HFFc6 (cell line): ENCODE measurements at regions not wholly inside any gene's neighbourhood (a gene's known extent, or its start where the extent isn't known, plus 50 kb on each side); places are given as distances from the start of the nearest gene placed in this dataset.
"Not testable (repeated sequence)": the region's sequence is repeated elsewhere in the genome, so short reads cannot be mapped to it uniquely, and the experiment has no call there.

ENCODE experiments used
- DNase-seq: peaks from one replicate; pipeline ENCODE4 v3.0.0-alpha.2; 2018
- H3K27ac Mint-ChIP-seq: 2 replicates; pipeline ENCODE4 v1.8.0; 2020; ENCODE audit warnings: mild to moderate bottlenecking, mixed read lengths
- H3K27me3 Mint-ChIP-seq: 2 replicates; pipeline ENCODE4 v1.8.0; 2021; ENCODE audit warnings: mild to moderate bottlenecking, moderate library complexity, mixed read lengths; ENCODE audit not compliant: insufficient read depth
- H3K36me3 Mint-ChIP-seq: 2 replicates; pipeline ENCODE4 v1.8.0; 2021; ENCODE audit warnings: low read depth, mixed read lengths
- H3K4me1 Mint-ChIP-seq: 2 replicates; pipeline ENCODE4 v1.8.0; 2020; ENCODE audit warnings: low read depth, mixed read lengths
- H3K4me3 Mint-ChIP-seq: 2 replicates; pipeline ENCODE4 v1.8.0; 2020; ENCODE audit warnings: mild to moderate bottlenecking, moderate library complexity, mixed read lengths
- H3K9me3 Mint-ChIP-seq: 2 replicates; pipeline ENCODE4 v1.8.0; 2020; ENCODE audit warnings: mild to moderate bottlenecking, mixed read lengths
- CTCF ChIP-seq: fragments of 200-600 bp; sonication (generic); IDR thresholded peaks from 2 replicates; pipeline ENCODE4 v1.5.0; 2021; ENCODE audit warnings: antibody characterized with exemption, mild to moderate bottlenecking

- no peaks in the 10 kb centered on the region for H3K36me3 Mint-ChIP-seq
- no peaks in the 10 kb centered on the region for H3K9me3 Mint-ChIP-seq
- H3K4me1 Mint-ChIP-seq, result no peaks in the 10 kb centered on the region
- no peak overlapping the region for H3K4me3 Mint-ChIP-seq
- no peak for DNase-seq
- H3K27me3 Mint-ChIP-seq, result no peaks in the 10 kb centered on the region; the same call in 1 of the 2 replicates
- H3K27ac Mint-ChIP-seq, result no peak overlapping the region
- TF ChIP-seq CTCF, result no peak
Observed at GRCh38 chr21:15625363-15625762, 104.4 kb upstream of the USP25 start.

GRCh38 chr21:15626031-15626430 is 103.8 kb upstream of the USP25 start:
- H3K27me3 Mint-ChIP-seq, result no peaks in the 10 kb centered on the region; the same call in 1 of the 2 replicates
- H3K4me1 Mint-ChIP-seq, result no peaks in the 10 kb centered on the region
- no peak overlapping the region for H3K4me3 Mint-ChIP-seq
- no peaks in the 10 kb centered on the region for H3K36me3 Mint-ChIP-seq
- no peaks in the 10 kb centered on the region for H3K9me3 Mint-ChIP-seq
- no peak for TF ChIP-seq CTCF
- no peak for DNase-seq
- H3K27ac Mint-ChIP-seq, result no peak overlapping the region

GRCh38 chr21:15627011-15627410 is 102.8 kb upstream of the USP25 start:
- TF ChIP-seq CTCF, result no peak
- no peak for DNase-seq
- no peaks in the 10 kb centered on the region for H3K4me1 Mint-ChIP-seq
- H3K36me3 Mint-ChIP-seq, result no peaks in the 10 kb centered on the region
- H3K27me3 Mint-ChIP-seq, result no peaks in the 10 kb centered on the region; the same call in 1 of the 2 replicates
- no peaks in the 10 kb centered on the region for H3K9me3 Mint-ChIP-seq
- H3K27ac Mint-ChIP-seq, result no peak overlapping the region
- H3K4me3 Mint-ChIP-seq, result no peak overlapping the region

- no peak for DNase-seq
- TF ChIP-seq CTCF, result no peak
- H3K4me1 Mint-ChIP-seq, result no peaks in the 10 kb centered on the region
Observed at GRCh38 chr21:15627823-15628222, 102.0 kb upstream of the USP25 start.

GRCh38 chr21:15631342-15631741 is 98.4 kb upstream of the USP25 start:
- Mint-ChIP-seq H3K27ac (no peak overlapping the region), H3K9me3 (no peaks in the 10 kb centered on the region), H3K36me3 (no peaks in the 10 kb centered on the region), H3K4me3 (no peak overlapping the region), H3K27me3 (no peaks in the 10 kb centered on the region; the same call in 1 of the 2 replicates), H3K4me1 (no peaks in the 10 kb centered on the region)
- DNase-seq, result peak; percentile 62
- no peak for TF ChIP-seq CTCF

More at GRCh38 chr21:15627823-15628222, 102.0 kb upstream of the USP25 start:
- Mint-ChIP-seq H3K36me3 (no peaks in the 10 kb centered on the region), H3K27me3 (no peaks in the 10 kb centered on the region; the same call in 1 of the 2 replicates), H3K9me3 (no peaks in the 10 kb centered on the region), H3K27ac (no peak overlapping the region), H3K4me3 (no peak overlapping the region)

GRCh38 chr21:15634541-15634940 is 95.2 kb upstream of the USP25 start:
- H3K36me3 Mint-ChIP-seq, H3K27me3 Mint-ChIP-seq, H3K27ac Mint-ChIP-seq, DNase-seq, H3K4me3 Mint-ChIP-seq, H3K4me1 Mint-ChIP-seq, H3K9me3 Mint-ChIP-seq: not testable (repeated sequence)
